Ramos (cell line): ENCODE measurements at regions not wholly inside any gene's neighbourhood (a gene's known extent, or its start where the extent isn't known, plus 50 kb on each side); places are given as distances from the start of the nearest gene placed in this dataset.

Source experiments
- in situ Hi-C: fragments of 300-500 bp; cut with MboI; formaldehyde crosslinking; loops from one replicate; pipeline ENCODE4 v1.14.3; 2022; ENCODE audit warnings: low sequenced_read_pairs; ENCODE audit not compliant: unreplicated experiment

- in situ Hi-C loops, result loop anchor here (10.0 kb wide), 1 partner anchor 143 kb away; no protein-coding TSS in a partner anchor
Measured at GRCh38 chr4:107772269-107772668, 52.2 kb upstream of the PAPSS1 start.

GRCh38 chr4:107774681-107775080, 50.1 kb upstream of the SGMS2 start:
- in situ Hi-C loops, result loop anchor here (10.0 kb wide), 1 partner anchor 140 kb away; no protein-coding TSS in a partner anchor
